ENCODE measurements at regions not wholly inside any gene's neighbourhood (a gene's known extent, or its start where the extent isn't known, plus 50 kb on each side); places are given as distances from the start of the nearest gene placed in this dataset.
"Not testable (repeated sequence)": the region's sequence is repeated elsewhere in the genome, so short reads cannot be mapped to it uniquely, and the experiment has no call there.

DNA sequence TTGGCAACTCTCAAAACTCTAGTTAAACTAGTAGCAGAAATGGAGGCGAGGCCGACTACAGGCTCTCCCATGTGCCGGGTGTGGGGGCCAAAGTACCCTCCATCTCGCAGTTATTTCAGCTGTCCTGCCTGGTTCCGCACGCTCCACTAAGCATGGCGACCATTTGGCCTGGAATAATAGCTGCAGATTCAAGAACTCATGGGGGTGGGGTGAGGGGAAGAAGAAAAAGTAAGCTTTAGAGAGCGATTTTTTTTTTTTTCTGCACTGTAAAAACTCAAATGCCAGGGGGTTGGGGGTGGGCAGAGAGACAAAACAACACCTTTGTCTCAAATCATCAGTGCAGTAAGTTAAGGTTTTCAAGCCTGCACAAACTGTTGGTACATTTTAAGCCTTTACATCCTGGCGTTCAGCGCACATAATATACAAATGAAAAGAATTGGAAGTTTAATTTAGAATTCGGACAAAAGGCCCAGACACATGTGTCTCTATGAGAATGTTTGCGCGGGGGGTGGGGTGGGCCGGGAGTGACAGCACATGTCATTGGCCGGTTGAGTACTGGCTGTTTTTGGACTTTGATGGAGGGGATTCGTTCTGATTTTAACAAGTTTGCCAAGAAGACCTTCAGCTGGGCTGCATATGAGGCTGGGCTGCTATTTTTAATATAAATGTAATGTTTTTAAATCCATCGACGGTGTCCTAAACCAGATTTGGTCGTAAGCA, 694.7 kb upstream of the SALL1 start:
- no peak for DNase-seq

DNA sequence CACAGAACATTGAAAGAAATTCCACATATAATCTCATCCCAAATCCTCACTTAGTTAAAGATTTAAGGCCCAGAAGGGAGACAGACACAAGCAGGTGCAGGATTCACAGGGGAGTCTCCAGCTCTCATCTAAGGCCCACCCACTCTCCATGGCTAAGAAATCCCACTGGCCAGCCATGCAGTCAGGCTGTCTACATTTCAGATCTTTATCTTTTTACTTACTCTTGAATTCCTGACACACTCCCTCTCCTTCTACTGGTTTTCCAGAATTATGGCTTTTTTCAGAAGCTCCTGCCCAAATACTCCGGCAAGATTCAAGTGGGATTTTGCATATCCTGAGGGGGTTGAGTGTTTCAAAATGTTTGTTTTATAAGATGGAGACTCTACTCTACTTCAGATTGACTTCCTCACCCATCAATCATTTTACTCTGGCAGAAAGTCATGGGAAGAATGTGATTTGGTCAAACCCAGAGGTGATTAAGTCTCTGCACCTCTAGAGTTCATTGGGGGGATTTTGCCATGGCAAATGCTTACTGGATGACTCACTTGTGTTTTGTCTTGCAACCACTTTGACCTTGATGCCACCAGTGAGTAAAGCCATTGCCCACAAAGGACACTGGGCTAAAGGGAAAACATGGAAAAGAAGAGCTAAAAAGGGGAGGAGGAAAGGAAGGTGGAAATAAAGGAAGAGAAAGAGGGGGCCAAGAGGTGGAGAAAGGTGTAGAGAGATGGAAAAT, 688.8 kb upstream of the SALL1 start:
- no peak for DNase-seq

- no peak for DNase-seq
Observed at GRCh38 chr16:51834794-51835193, 683.7 kb upstream of the SALL1 start.

- no peak for DNase-seq
Observed at GRCh38 chr16:51834133-51834532, 683.1 kb upstream of the SALL1 start.

DNA sequence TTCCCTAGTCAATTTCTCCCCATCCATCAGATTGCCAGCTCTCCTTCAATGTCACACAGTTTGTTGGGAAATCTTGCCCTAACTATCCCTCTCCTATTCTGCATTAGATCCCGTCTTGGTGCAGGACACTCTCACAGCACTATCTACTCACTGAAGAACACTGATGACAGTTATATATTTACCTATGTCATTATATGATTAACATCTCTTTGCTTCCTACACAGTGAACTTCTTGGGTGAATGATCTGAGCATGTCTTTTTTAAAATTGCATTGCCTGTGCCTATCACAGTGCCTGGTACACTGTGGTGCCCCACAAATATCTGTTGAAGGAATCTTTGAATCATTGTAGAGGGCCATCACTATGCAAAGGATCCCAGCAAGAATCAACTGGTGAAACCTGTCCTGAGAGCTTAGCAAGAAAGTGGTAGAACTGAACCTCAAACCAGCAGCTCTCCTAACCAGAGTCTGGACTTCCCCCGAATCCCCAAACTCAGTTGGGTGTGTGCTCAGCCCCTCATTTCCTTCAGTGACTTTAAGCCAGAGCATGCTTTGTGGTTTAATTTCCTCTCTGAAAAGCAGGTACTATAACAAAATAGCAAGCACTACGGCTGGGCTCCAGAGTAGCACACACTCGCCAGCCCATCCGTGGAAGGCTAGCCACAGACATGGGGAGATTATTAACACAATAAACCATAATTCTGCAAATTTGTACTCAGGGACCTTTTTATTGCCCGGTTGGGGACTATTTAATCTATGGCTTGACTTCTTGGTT, 680.7 kb upstream of the SALL1 start:
- DNase-seq: no peak

GRCh38 chr16:51831034-51831433, 680.0 kb upstream of the SALL1 start:
- DNase-seq: not testable (repeated sequence)

DNA sequence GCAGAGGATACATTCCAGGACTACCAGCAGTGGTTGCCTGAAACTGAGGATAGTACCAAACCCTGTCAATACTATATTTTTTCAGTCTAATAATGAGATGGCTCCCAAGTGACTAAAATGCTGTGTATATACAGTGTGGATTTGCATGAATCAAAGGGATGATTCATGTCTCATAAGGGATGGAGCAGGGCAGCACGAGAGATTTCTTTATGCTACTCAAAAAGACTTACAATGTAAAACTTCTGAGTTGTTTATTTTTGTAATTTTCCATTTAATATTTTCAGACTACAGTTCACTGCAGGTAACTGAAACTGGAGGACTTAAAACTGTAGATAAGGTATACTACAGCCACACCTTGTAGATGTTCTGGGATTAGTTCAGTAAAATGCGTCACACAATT, 674.7 kb upstream of the SALL1 start:
- DNase-seq: no peak

DNA sequence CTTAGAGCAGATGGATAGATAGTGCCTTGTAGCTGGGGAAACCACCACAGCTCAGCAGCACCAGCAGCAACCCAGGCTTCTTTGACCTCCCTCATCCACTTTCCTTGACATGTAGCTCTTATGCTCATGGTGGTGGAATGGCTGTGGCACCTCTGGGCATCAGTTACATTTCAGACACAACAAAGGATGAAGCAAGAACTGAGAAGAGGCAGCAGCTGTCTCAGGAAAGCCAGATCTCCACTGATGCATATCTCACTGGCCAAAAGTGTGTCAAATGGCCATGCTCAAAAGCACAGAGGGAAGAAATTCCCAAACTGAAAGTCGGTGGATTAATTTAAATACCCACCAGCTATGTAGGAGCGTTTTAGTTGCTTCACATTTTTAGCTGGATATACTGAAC, 671.4 kb upstream of the SALL1 start:
- no peak for DNase-seq

GRCh38 chr16:51821527-51821926, 670.5 kb upstream of the SALL1 start:
- no peak for DNase-seq

- no peak for DNase-seq
Observed at GRCh38 chr16:51820176-51820575, 669.1 kb upstream of the SALL1 start.

GRCh38 chr16:51818342-51818944, 667.4 kb upstream of the SALL1 start:
- no peak for DNase-seq

DNA sequence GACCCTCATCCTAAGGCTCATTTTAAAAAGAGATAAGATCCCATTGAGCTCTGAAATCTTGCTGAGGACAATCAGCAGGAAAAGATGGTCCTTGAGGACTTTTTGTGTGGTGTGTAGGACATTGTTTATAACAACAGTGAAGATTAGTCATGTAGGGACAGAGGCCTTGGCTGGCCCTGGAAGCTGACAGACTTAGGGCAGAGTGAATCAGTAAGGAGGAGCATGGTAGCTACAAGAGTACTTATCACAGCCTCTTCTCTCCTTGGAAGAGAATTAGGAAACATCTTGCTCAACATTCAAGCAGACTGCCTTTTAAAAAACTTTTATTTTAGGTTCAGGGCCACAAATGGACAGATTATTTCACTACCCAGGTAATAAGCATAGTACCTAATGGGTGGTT, 665.9 kb upstream of the SALL1 start:
- no peak for DNase-seq

GRCh38 chr16:51815523-51815922, 664.5 kb upstream of the SALL1 start:
- DNase-seq: no peak

DNA sequence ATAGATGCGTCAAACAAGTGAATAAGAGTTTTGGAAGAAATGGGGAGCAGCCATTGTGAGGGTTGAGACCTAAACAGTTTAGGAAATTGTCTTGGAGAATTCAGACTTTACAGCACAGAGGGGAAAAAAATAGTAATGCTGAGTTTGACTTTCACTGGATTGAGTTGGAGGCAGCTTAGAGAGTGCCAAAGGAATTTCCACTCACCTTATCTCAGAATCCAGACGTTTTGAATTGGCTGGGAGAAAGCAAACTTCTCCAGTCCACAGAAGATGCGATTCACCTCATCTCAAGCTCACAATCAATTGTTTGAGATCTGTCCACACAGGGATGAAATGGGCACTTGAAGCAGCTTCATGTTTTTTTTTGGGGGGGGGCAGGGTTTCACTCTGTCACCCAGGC, 663.5 kb upstream of the SALL1 start:
- DNase-seq: no peak

DNA sequence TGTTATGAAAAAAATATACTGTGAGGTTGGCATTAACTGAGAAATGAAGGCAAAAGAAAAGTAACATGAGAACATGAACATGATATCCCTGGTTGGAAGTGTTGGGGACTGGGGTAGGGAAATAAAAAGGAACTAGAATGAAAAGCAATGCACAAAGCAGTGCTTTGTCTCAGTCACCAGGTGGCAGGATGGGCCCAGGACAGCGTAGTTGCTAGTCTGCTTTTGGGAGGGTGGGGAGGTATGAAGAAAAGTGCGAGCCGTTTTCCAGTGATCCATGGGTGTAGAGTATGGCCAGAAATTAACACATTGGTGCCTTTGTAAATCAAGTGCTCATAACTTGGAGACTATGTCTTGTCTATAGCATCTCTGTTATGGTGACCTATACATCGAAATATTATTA, 662.5 kb upstream of the SALL1 start:
- DNase-seq: no peak

DNA sequence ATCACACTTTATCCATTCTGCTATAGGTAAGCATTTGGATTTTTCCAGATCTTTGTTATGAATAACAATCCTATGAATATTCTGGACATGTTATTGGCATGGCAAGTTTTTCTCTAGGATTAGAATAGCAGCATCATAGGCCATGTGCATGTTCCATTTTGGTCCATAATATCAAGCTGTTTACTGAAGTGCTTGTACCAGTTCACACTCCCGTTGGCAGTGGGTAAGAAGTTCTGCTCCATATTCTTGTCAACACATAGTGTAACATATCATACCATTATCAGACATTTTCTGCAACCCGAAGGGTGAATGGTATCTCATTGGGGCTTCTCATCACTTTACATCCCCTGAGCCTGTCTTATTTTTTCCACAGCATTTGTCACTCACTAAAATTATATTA, 661.9 kb upstream of the SALL1 start:
- no peak for DNase-seq

DNA sequence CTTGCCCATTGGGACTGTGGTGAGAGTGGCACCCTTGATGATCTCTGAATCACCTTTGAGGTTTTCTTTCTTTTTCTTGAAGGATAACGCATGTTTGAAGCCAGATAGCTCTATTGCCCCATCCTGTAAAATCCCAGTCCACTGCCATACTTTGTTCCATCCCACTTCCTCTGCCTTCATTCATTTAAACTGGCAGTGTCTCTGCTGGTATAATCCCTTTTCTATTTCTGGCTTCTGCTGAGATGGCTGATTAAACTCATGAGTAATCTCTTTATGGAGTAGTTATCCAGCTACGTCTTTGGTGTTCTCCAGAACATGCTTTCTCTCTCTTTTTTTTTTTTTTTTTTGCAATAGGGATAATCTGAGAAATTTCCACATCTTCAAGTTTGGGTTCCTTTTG, 656.5 kb upstream of the SALL1 start:
- no peak for DNase-seq

DNA sequence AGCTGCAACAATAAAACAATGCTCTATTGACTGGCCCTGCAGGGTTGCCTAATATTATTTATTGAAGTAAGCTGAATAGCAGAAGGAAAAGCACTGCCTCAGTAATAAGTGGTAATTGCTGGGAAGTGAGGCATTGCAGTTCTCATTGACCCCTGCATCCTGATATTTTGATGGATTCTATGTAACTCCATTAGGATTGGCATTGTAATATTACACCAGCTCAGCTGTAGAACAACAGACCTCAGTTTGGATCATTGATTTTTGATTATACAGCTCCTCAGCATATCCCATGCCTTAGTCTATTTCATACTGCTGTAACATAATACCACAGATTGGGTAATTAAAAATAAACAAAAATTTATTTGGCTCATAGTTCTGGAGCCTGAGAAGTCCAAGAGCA, 650.6 kb upstream of the SALL1 start:
- no peak for DNase-seq

DNA sequence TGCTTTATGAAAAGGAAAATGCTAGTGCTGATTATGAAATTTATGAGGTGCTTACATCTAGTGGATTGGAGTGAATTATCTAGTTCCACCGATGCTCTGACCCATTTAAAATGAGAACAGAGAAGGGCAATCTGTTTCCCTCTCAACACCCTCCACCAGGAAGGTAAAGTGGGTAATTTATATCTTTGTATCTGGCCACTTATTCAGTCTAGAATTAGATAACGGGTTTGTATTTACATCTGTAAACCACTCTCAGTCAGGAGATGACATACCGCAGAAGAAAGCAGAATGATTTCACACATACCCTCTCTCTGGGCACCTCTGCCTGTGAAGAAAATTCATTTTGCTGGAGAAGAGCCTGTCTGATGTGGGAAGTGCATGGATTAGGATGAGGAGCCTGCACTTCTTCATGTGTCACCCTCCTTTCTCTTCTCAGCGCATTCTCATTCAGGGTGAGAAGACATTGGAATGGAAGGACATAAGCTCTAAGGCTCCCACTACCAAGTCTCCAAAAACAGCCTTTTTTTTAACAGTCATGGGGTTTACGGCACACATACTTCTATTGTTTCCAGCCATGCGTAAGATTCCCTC, 646.7 kb upstream of the SALL1 start:
- DNase-seq: no peak

- no peak for DNase-seq
Observed at GRCh38 chr16:51779240-51779639, 628.2 kb upstream of the SALL1 start.

DNA sequence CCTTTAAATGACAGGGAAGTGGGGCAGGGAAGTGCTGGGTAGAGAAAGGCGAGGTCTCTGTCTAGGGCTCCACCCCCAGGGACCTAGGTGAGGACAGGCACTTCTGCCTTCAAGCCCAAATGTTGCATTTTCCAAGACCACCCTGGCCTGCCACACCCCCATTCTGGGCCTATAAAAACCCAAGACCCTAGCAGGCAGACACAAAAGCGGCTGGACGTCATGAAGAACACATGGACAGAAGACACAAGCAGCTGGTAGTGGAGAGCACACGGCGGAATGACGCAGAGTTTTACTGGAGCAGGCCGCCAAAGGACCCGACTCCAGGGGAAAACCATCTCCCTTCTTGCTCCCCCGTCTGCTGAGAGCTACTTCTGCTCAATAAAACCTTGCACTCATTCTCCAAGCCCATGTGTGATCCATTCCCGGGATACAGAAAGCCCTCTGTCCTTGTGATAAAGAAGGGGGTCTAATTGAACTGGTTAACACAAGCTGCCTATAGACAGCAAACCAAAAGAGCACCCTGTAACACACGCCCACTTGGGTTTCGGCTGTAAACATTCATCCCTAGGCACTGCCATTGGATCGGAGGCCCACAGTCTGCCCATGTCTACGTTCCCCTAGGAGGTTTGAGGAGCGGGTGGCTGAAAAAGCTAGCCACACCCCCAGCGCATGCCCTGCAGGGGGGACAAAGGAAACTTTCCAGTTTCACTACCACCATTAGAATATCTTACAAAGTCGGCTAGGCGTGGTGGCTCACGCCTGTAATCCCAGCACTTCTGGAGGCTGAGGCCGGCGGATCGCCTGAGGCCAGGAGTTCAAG, 622.2 kb upstream of the SALL1 start:
- DNase-seq: no peak

GRCh38 chr16:51766739-51767138, 615.7 kb upstream of the SALL1 start:
- DNase-seq: no peak

Data from hindlimb muscle (tissue), 1 donor.